Naive thymus-derived CD4-positive, alpha-beta T cell (primary cell): ENCODE measurements at regions not wholly inside any gene's neighbourhood (a gene's known extent, or its start where the extent isn't known, plus 50 kb on each side); places are given as distances from the start of the nearest gene placed in this dataset.

Experiments used
- ATAC-seq: fragments of 150-1000 bp; cut with Tn5 transposase; 2 replicates; pipeline ENCODE4 v1.10.0; 2021; ENCODE audit warnings: mild to moderate bottlenecking, moderate library complexity
- CTCF ChIA-PET: fragments of 350-600 bp; sonication (Branson Sonifier 250); formaldehyde crosslinking; loops from one replicate; lab custom pipeline; 2021; ENCODE audit warnings: antibody characterized with exemption; lab: Charles Lee
- POLR2A ChIA-PET: fragments of 350-600 bp; sonication (Branson Sonifier 250); formaldehyde crosslinking; loops from one replicate; lab custom pipeline; 2021; ENCODE audit warnings: antibody characterized with exemption, inconsistent platforms; lab: Charles Lee
- DNase-seq, 9 donors: peaks; one replicate each; pipeline versions ENCODE4 v3.0.0 to v3.0.0-alpha.2; 2020 to 2022; ENCODE audit warnings: mixed read lengths in 1 of 9
- H3K27ac ChIP-seq: one replicate; pipeline ENCODE4 v1.7.0; 2013; ENCODE audit warnings: mild to moderate bottlenecking, low read depth, low read length, moderate library complexity
- H3K27me3 ChIP-seq, 2 donors: one replicate each; pipeline ENCODE4 v1.7.0; 2013; ENCODE audit warnings: low read length in 2 of 2, mild to moderate bottlenecking in 2 of 2, moderate library complexity in 2 of 2; ENCODE audit not compliant: control insufficient read depth in 2 of 2, insufficient read depth in 2 of 2
- H3K36me3 ChIP-seq, 3 experiments: 1 replicate in 2 of 3; 2 replicates in 1 of 3; pipeline ENCODE4 v1.7.0; 2013; ENCODE audit warnings: low read length in 3 of 3, mild to moderate bottlenecking in 3 of 3, moderate library complexity in 1 of 3; ENCODE audit not compliant: insufficient read depth in 3 of 3, control insufficient read depth in 2 of 3
- H3K4me1 ChIP-seq, 2 donors: one replicate each; pipeline ENCODE4 v1.7.0; 2013; ENCODE audit warnings: low read length in 2 of 2, mild to moderate bottlenecking in 2 of 2, moderate library complexity in 1 of 2; ENCODE audit not compliant: control insufficient read depth in 2 of 2, insufficient read depth in 2 of 2
- H3K4me3 ChIP-seq: 2 replicates; pipeline ENCODE4 v1.7.0; 2013; ENCODE audit warnings: mild to moderate bottlenecking, low read length
- H3K9me3 ChIP-seq, 3 experiments: 1 replicate in 2 of 3; 2 replicates in 1 of 3; pipeline ENCODE4 v1.7.0; 2013; ENCODE audit warnings: low read length in 3 of 3; ENCODE audit not compliant: control insufficient read depth in 2 of 3
- H3K27ac Mint-ChIP-seq, 9 donors: one replicate each; pipeline ENCODE4 v1.8.0; 2020 to 2022; ENCODE audit warnings: mixed read lengths in 9 of 9, mild to moderate bottlenecking in 8 of 9, moderate library complexity in 5 of 9, inconsistent platforms in 2 of 9
- H3K27me3 Mint-ChIP-seq, 5 donors: one replicate each; pipeline ENCODE4 v1.8.0; 2021 to 2022; ENCODE audit warnings: mixed read lengths in 5 of 5, mild to moderate bottlenecking in 1 of 5
- H3K36me3 Mint-ChIP-seq, 5 donors: one replicate each; pipeline ENCODE4 v1.8.0; 2020 to 2022; ENCODE audit warnings: mixed read lengths in 5 of 5, mild to moderate bottlenecking in 3 of 5, inconsistent platforms in 1 of 5
- H3K4me1 Mint-ChIP-seq, 7 donors: one replicate each; pipeline ENCODE4 v1.8.0; 2020 to 2022; ENCODE audit warnings: mixed read lengths in 7 of 7, mild to moderate bottlenecking in 3 of 7, inconsistent platforms in 1 of 7
- H3K4me3 Mint-ChIP-seq, 10 donors: one replicate each; pipeline ENCODE4 v1.8.0; 2020 to 2022; ENCODE audit warnings: mild to moderate bottlenecking in 10 of 10, mixed read lengths in 10 of 10, moderate library complexity in 6 of 10, inconsistent platforms in 2 of 10
- H3K9me3 Mint-ChIP-seq, 11 donors: one replicate each; pipeline ENCODE4 v1.8.0; 2020 to 2022; ENCODE audit warnings: mixed read lengths in 11 of 11, mild to moderate bottlenecking in 4 of 11, inconsistent platforms in 1 of 11, moderate library complexity in 1 of 11
- intact Hi-C, 2 donors: fragments of 100-400 bp; cut with micrococcal nuclease; formaldehyde crosslinking; loops; one replicate each; pipeline ENCODE4 v1.15.1; 2023

- CTCF ChIA-PET: no interaction called here
Observed at GRCh38 chrX:9329056-9329455, 135.8 kb upstream of the TBL1X start.

GRCh38 chrX:9330249-9330982, 134.4 kb upstream of the TBL1X start:
- CTCF ChIA-PET: no interaction called here
- DNase-seq (no peak), ATAC-seq (no peak)
- no peaks in the 10 kb centered on the region for H3K27me3 Mint-ChIP-seq
- H3K4me3 Mint-ChIP-seq: no peak overlapping the region
- no peaks in the 10 kb centered on the region for H3K9me3 ChIP-seq
- peaks cover 0 to 5% (median under 1%) of the 10 kb centered on the region in 7 donors for H3K4me1 Mint-ChIP-seq
- H3K27me3 ChIP-seq: no peaks in the 10 kb centered on the region
- peaks cover 0 to 6% (median 0%) of the 10 kb centered on the region in 11 donors for H3K9me3 Mint-ChIP-seq
- peak overlapping the region in 1 of 9 donors; percentile 62 for H3K27ac Mint-ChIP-seq
- intact Hi-C loops: no loop called here
- POLR2A ChIA-PET: no interaction called here
- H3K4me3 ChIP-seq: no peak overlapping the region
- no peaks in the 10 kb centered on the region for H3K36me3 Mint-ChIP-seq
- no peak overlapping the region for H3K27ac ChIP-seq
- no peaks in the 10 kb centered on the region for H3K36me3 ChIP-seq
- H3K4me1 ChIP-seq: no peaks in the 10 kb centered on the region

More at GRCh38 chrX:9329056-9329455, 135.8 kb upstream of the TBL1X start:
- Histone ChIP-seq H3K4me1 (no peaks in the 10 kb centered on the region), H3K27me3 (no peaks in the 10 kb centered on the region), H3K9me3 (no peaks in the 10 kb centered on the region), H3K4me3 (no peak overlapping the region), H3K36me3 (no peaks in the 10 kb centered on the region), H3K27ac (no peak overlapping the region)
- DNase-seq (no peak), ATAC-seq (no peak)
- POLR2A ChIA-PET: no interaction called here
- Mint-ChIP-seq H3K27ac (no peak overlapping the region), H3K4me1 (peaks cover 0 to 5% (median 0%) of the 10 kb centered on the region in 7 donors), H3K4me3 (no peak overlapping the region), H3K27me3 (no peaks in the 10 kb centered on the region), H3K9me3 (peaks cover 0 to 6% (median 0%) of the 10 kb centered on the region in 11 donors), H3K36me3 (no peaks in the 10 kb centered on the region)
- intact Hi-C loops: no loop called here

- no peak overlapping the region for H3K27ac ChIP-seq
- no peaks in the 10 kb centered on the region for H3K36me3 ChIP-seq
- H3K9me3 ChIP-seq: no peaks in the 10 kb centered on the region
- peaks cover 7 to 17% of the 10 kb centered on the region in 2 donors for H3K4me1 ChIP-seq
- Mint-ChIP-seq H3K27ac (peak overlapping the region in 1 of 9 donors; percentile 31), H3K4me3 (no peak overlapping the region), H3K27me3 (no peaks in the 10 kb centered on the region), H3K36me3 (peaks cover 0 to 4% (median 0%) of the 10 kb centered on the region in 5 donors), H3K9me3 (peaks cover 0 to 4% (median 0%) of the 10 kb centered on the region in 11 donors), H3K4me1 (peaks cover 9 to 33% (median 19%) of the 10 kb centered on the region in 7 donors)
- H3K27me3 ChIP-seq: no peaks in the 10 kb centered on the region
- H3K4me3 ChIP-seq: no peak overlapping the region
- CTCF ChIA-PET: no interaction called here
- no peak for DNase-seq
- no peak for ATAC-seq
- intact Hi-C loops: no loop called here
- POLR2A ChIA-PET: interaction anchor here (0.9 kb wide), 1 partner anchor 129 kb away, joined by 3 read pairs; no protein-coding TSS in a partner anchor
Observed at GRCh38 chrX:9333873-9334560, 130.8 kb upstream of the TBL1X start.

DNA sequence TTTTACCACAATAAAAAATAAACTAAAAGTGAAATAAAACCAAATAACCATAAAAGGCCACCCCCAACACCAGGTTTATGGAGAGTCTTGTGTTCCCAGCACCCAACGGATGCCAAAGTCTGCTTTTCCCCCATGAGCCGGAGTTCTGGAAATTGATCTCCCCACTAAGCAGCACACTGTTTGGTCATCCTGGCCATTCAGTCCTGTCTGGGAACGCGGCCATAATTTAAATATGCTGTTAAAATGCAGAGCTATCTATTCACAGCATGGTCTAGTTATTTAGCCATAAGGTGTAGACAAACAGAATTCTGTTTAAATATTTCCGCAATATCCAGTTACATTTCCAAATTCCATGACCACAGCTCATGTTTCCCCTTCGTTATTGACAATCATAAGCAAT, 129.6 kb upstream of the TBL1X start:
- H3K9me3 ChIP-seq: no peaks in the 10 kb centered on the region
- Mint-ChIP-seq H3K4me1 (peaks cover 10 to 42% (median 27%) of the 10 kb centered on the region in 7 donors), H3K36me3 (peaks cover 0 to 4% (median 0%) of the 10 kb centered on the region in 5 donors), H3K4me3 (peak overlapping the region in 1 of 10 donors; percentile 51), H3K27ac (peak overlapping the region in 4 of 9 donors; percentile 93 to 98 (median 96)), H3K9me3 (peaks cover 0 to 4% (median 0%) of the 10 kb centered on the region in 11 donors), H3K27me3 (no peaks in the 10 kb centered on the region)
- DNase-seq (no peak), ATAC-seq (no peak)
- no peak overlapping the region for H3K27ac ChIP-seq
- intact Hi-C loops: no loop called here
- H3K4me1 ChIP-seq: peaks cover 10 to 26% of the 10 kb centered on the region in 2 donors
- ChIA-PET CTCF (no interaction called here), POLR2A (no interaction called here)
- no peaks in the 10 kb centered on the region for H3K27me3 ChIP-seq
- H3K4me3 ChIP-seq: no peak overlapping the region
- H3K36me3 ChIP-seq: no peaks in the 10 kb centered on the region

GRCh38 chrX:9336456-9336855, 128.4 kb upstream of the TBL1X start:
- CTCF ChIA-PET: interaction anchor here (1.5 kb wide), 1 partner anchor 23 kb away, joined by 3 read pairs; no protein-coding TSS in a partner anchor
- Histone ChIP-seq H3K27me3 (no peaks in the 10 kb centered on the region), H3K9me3 (no peaks in the 10 kb centered on the region), H3K4me3 (no peak overlapping the region), H3K27ac (peak overlapping the region; percentile 49), H3K36me3 (no peaks in the 10 kb centered on the region), H3K4me1 (peaks cover 16 to 33% of the 10 kb centered on the region in 2 donors)
- peaks cover 10 to 54% (median 38%) of the 10 kb centered on the region in 7 donors for H3K4me1 Mint-ChIP-seq
- POLR2A ChIA-PET: no interaction called here
- H3K27me3 Mint-ChIP-seq: no peaks in the 10 kb centered on the region
- peak overlapping the region in 8 of 9 donors; percentile 27 to 98 (median 93) for H3K27ac Mint-ChIP-seq
- intact Hi-C loops: loop anchor here in 1 of 2 donors (2.0 kb wide), 2 partner anchors 16 to 52 kb away; no protein-coding TSS in a partner anchor
- H3K4me3 Mint-ChIP-seq: peak overlapping the region in 6 of 10 donors; percentile 44 to 82 (median 70)
- peaks cover 0 to 4% (median 0%) of the 10 kb centered on the region in 5 donors for H3K36me3 Mint-ChIP-seq
- DNase-seq (peak in 5 of 9 donors; percentile 21 to 70 (median 51)), ATAC-seq (peak; percentile 39)
- peaks cover 0 to 4% (median 0%) of the 10 kb centered on the region in 11 donors for H3K9me3 Mint-ChIP-seq

- Histone ChIP-seq H3K27ac (no peak overlapping the region), H3K4me1 (peaks cover 16 to 33% of the 10 kb centered on the region in 2 donors), H3K9me3 (no peaks in the 10 kb centered on the region), H3K36me3 (no peaks in the 10 kb centered on the region), H3K4me3 (no peak overlapping the region), H3K27me3 (no peaks in the 10 kb centered on the region)
- DNase-seq: no peak
- peak overlapping the region in 8 of 9 donors; percentile 27 to 98 (median 93) for H3K27ac Mint-ChIP-seq
- peaks cover 0 to 4% (median 0%) of the 10 kb centered on the region in 5 donors for H3K36me3 Mint-ChIP-seq
- no peaks in the 10 kb centered on the region for H3K27me3 Mint-ChIP-seq
- POLR2A ChIA-PET: no interaction called here
- ATAC-seq: no peak
- intact Hi-C loops: loop anchor here in 1 of 2 donors (2.0 kb wide), 2 partner anchors 16 to 52 kb away; no protein-coding TSS in a partner anchor
- H3K4me3 Mint-ChIP-seq: peak overlapping the region in 6 of 10 donors; percentile 44 to 82 (median 70)
- CTCF ChIA-PET: interaction anchor here (0.5 to 1.5 kb wide), 2 partner anchors 24 to 744 kb away, joined by 3 read pairs; no protein-coding TSS in a partner anchor
- peaks cover 0 to 4% (median 0%) of the 10 kb centered on the region in 11 donors for H3K9me3 Mint-ChIP-seq
- peaks cover 13 to 57% (median 43%) of the 10 kb centered on the region in 7 donors for H3K4me1 Mint-ChIP-seq
Observed at GRCh38 chrX:9337046-9337445, 127.8 kb upstream of the TBL1X start.
